ENCODE measurements at regions not wholly inside any gene's neighbourhood (a gene's known extent, or its start where the extent isn't known, plus 50 kb on each side); places are given as distances from the start of the nearest gene placed in this dataset.
A peak's percentile ranks its signal among the peaks of the same experiment; 100 is the strongest.
"Not testable (repeated sequence)": the region's sequence is repeated elsewhere in the genome, so short reads cannot be mapped to it uniquely, and the experiment has no call there.

GRCh38 chr18:21928925-21929324 lies 188.3 kb downstream of the MIB1 start:
- FAIRE-seq, result no peak

GRCh38 chr18:21930177-21930576 lies 189.6 kb downstream of the MIB1 start:
- no peak for FAIRE-seq

- FAIRE-seq, result no peak
Observed at GRCh38 chr18:21933931-21934765, 193.6 kb downstream of the MIB1 start.

DNA sequence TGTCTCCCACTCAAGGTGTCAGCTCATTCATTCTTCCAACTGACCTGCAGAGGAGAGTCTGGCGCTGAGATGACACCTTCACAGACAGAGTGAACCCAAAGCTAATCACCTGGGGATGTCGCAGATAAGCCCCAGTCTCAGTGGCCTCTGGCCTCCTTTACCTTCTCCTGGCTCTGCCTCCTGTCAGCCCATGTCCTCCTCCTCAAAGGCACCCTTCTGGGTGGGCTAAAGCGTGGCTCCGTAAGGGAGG lies 194.1 kb downstream of the MIB1 start:
- FAIRE-seq, result no peak

GRCh38 chr18:21943456-21943855 lies 202.9 kb downstream of the MIB1 start:
- no peak for FAIRE-seq

DNA sequence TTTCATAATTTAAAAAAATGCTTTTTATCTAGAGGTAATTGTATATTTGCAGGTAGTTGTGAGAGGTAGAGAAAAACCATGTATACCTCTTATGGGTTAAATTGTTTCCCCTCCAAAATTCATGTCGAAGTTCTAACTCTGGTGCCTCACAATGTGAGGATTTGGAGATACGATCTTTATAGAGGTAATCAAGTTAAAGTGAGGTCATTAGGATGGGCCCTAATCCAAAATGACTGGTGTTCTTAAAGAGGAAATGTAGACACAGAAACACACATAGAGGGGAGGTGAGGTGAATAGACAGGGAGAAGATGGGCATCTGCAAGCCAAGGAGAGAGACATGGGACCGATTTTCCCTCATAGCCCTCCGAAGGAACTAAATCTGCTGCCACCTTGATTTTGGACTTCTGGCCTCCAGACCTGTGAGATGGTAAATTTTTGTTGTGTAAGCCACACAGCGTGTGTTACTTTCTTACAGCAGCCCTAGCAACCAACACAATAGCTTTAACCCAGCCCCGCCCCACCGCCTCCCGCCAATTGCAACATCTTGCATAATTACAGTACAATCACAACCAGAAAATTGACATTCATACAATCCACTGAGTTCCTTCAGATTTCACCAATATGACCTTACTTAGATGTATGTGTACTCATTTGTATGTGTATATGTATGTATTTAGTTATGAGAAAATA lies 208.9 kb downstream of the MIB1 start:
- no peak for FAIRE-seq

- peak; percentile 49 for FAIRE-seq
Observed at GRCh38 chr18:21955757-21956652, 213.4 kb upstream of the GATA6 start.

GRCh38 chr18:21958263-21958662 lies 211.1 kb upstream of the GATA6 start:
- FAIRE-seq, result no peak

DNA sequence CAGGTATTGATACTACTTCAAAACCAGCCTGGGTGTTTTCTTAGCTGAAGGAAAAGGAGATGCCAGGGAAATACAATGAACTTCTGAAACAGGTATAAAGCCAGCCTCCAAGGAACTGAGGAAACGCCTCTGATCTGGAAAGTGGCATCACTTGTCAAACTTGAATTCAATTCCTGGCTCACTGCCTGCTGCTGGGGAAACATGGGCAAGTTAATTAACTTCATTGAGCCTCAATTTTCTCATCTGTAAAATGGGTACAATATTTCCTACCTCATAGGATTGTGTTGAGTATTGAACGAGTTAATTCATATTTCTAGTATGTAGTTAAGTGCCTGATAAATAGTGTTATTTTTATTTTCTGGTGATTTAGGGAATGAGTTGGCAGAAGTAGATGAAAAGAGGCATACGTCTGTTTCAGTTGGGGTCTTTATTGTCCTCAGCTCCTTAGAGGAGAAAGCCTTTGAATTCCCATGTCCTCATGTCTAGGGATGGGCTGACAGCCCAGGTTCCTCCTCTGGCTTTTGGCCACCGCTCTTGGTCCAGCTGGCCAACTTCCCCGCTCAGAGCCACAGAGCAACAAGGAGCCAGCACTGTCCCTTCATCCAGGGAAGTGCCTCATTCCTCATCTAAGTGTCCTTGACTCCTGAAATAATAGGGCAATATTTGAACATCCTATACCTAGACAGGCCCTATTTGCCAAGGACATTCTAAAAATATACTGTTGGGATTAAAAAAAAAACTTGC lies 210.5 kb upstream of the GATA6 start:
- no peak for FAIRE-seq

GRCh38 chr18:21960189-21960588 lies 209.2 kb upstream of the GATA6 start:
- no peak for FAIRE-seq

DNA sequence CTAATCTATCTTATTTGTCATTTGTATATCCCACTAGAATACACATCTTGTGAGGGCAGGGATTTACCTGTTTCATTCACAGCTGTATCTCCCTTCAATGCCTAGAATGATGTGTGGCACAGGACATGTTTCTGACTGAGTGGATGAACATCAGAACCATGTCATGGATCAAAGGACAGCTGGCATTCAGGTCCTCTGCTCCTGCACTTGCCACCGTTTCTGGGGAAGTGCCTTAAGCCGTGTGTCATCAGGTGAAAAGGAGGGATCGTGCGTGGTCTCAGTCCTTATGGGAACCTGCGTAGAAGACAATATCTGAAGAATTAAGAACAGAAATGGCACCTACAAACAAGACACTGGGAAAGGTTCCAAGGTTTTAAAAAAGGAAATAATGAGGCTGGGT lies 206.1 kb upstream of the GATA6 start:
- FAIRE-seq, result no peak

- FAIRE-seq, result no peak
Observed at GRCh38 chr18:21968338-21968737, 201.1 kb upstream of the GATA6 start.

GRCh38 chr18:21972281-21972680 lies 197.1 kb upstream of the GATA6 start:
- no peak for FAIRE-seq

DNA sequence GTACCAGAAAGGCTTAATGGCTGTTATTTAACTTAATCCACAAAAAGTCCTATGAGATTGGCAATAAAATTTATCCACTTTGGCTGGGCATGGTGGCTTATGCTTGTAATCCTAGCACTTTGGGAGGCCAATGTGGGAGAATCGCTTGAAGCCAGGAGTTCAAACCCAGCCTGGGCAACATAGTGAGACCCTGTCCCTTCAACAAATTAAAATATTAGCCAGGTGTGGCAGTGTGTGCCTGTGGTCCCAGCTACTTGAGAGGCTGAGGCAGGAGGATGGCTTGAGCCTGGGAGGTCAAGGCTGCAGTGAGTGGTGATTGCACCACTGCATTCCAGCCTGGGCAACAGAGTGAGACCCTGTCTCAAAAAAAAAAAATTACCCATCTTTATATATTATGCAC lies 193.4 kb upstream of the GATA6 start:
- FAIRE-seq, result not testable (repeated sequence)

- FAIRE-seq, result no peak
Observed at GRCh38 chr18:21978546-21979170, 190.7 kb upstream of the GATA6 start.

DNA sequence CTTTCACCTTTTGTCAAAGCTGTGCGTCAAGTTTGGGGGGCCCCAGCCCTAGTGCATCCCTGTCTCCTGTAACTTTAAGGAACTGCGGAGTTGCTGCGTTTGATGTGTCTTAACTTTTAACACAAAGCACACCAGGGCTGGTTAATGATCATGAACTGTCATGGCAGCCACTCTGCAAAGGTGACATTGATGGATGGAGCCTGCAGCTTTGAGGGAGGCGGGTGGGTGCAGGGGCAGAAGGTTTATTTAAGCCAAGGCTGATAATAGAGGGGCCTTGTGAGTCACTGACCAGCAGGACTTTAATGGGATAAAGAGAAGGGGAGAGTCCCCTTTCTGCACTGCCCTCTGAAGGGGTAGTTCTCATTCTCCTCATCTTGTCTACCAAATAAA lies 190.2 kb upstream of the GATA6 start:
- FAIRE-seq, result no peak

GRCh38 chr18:21979759-21980158 lies 189.6 kb upstream of the GATA6 start:
- FAIRE-seq, result no peak

DNA sequence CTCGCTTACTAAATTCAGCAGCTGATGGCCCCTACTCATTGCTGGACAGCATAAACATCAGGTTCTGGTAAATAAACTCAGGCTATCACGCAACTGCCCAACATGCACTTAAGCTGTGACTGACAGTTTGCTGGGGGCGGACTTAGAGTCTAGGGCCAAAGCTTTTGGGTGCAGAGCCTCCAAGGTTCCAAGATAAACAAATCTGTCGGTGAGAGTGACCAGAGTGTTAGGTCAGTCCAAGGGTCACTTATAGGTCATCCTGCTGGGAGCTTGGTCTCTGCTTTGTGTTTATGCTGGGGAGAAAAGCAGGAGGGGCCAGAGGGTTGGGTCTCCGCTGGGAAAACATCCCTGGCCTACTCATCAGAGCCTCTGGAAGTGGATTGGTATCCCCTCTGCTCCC lies 188.6 kb upstream of the GATA6 start:
- no peak for FAIRE-seq

GRCh38 chr18:21981489-21981888 lies 187.9 kb upstream of the GATA6 start:
- FAIRE-seq, result not testable (repeated sequence)

DNA sequence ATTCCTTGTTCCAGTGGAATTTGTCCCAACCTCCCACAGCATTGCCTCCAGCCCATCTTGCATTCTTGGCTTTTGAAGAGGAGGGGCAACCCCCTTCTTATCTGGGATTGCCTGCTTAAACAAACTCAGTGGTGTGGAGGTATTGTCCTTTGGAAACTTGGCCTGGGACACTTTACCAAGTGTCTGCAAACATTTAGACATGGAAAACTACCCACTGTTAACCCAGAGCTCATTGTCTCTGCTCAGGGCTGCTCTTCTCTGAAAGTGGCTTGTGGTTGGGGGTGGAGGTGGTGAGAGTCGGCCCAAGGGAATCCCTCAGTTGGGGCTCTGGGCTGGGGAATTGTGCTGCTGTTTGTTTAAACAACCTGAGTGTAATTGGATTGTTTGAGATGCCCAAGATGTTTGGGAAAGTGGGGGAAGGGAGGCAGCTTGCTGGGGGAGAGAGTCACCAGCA lies 178.3 kb upstream of the GATA6 start:
- no peak for FAIRE-seq

DNA sequence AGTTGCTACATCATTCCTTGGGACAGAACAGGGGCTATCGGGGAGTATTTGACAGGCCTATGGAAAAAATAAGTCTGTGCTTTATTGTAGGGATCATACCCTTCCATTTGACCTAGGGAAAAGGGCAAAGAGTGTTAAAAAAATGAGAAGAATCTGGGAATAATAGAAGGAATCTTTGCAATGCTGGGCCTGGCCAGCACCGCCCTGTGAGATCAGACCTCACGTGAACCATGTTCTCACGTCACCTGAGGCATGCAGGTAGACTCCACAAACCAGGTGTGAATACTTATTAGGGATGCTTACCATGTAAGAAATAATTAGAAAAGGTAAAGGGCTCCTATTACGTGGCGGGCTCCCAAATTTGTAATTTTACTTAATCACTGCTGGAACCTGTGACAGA lies 177.5 kb upstream of the GATA6 start:
- no peak for FAIRE-seq

GRCh38 chr18:21996351-21996826 lies 173.0 kb upstream of the GATA6 start:
- FAIRE-seq, result no peak

Data from islet of Langerhans (tissue), 1 donor.